ENCODE measurements at regions not wholly inside any gene's neighbourhood (a gene's known extent, or its start where the extent isn't known, plus 50 kb on each side); places are given as distances from the start of the nearest gene placed in this dataset.

- no peak for TF ChIP-seq CTCF (IDR thresholded peaks at IDR 0.05)
- no peak for TF ChIP-seq POLR2A (IDR thresholded peaks at IDR 0.05)
- no peak for TF ChIP-seq EP300 (IDR thresholded peaks at IDR 0.05)
These were observed 478.8 kb upstream of the CCL2 start for GRCh38 chr17:33776304-33776703.
